ENCODE measurements at regions not wholly inside any gene's neighbourhood (a gene's known extent, or its start where the extent isn't known, plus 50 kb on each side); places are given as distances from the start of the nearest gene placed in this dataset.
"Not testable (repeated sequence)": the region's sequence is repeated elsewhere in the genome, so short reads cannot be mapped to it uniquely, and the experiment has no call there.

DNA sequence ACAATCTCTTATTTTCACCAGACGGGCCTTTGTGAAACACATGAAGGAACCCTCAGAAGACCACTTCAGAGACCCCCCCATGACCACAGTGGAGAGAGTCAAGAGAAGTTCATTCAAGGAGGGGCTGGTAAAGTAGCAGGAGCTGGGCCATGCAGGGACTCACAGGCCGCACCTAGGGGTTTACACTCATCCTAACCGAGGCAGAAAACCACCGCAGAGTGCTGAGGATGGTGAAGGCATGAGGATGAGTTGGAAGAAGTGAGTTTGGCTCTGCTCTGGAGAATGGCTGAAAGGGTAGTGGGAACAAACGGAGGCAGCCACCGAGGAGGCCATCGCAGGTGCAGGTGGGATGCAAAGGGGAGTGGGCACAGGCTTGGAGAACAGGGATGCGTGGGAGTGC is 1046.9 kb downstream of the UQCRFS1 start:
- DNase-seq (ENCODE audit: insufficient read length, low spot score) (no peak), FAIRE-seq (no peak)

DNA sequence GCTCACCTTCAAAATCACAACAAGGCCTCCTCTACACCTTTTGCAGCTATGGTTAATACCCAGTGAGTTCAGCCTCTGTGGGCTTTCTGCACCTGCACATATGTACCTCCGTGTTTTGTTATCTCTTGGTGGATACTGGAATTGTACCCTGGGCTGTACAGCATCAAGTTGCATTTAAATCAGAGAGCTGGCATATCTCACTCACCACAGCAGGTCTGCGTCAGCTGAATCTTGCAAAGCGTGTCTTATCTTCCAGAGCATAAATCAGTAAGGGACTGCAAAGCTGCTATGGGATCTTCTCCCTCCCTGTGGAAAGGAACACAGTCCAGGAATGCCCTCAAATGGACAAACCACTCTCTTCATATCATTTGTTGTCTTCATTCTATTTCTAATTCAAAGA is 1048.7 kb downstream of the UQCRFS1 start:
- DNase-seq (ENCODE audit: insufficient read length, low spot score) (no peak), FAIRE-seq (no peak)

DNA sequence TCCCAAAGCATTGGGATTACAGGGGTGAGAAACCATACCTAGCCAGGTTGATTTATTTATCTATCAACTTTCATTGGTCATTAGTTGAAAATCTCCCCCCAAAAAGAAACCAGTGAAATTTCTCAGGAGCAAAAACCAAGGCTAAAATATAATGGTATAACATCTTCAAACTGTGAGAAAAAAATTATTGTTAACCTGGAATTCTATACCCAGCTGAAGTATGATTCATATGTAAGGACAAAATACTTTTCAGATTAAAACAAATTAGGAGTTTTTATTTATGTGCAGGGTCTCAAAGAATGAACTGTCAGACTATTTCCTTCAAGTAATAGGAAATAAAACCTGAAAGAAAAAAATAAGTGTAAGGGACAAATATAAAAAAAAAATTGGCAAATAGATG is 1053.9 kb downstream of the UQCRFS1 start:
- FAIRE-seq (no peak), DNase-seq (ENCODE audit: insufficient read length, low spot score) (no peak)

DNA sequence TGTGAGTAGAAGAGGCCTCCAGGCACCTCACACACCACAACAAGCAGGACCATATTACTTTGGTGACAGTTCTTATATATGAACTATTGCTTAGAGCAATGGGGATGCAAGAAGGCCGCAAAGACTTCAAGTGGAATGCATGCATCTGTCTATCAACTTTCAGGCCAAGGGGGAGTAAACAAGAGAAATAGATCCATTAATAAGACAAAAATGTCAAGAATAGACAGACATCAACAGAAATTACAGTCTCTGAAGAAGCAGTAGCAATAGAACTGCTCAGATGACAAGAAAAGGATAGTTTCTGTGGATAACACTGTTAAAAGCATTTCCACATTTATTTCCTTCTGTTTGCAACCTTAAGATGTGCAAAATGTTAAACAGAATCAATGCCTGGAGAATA is 1057.7 kb downstream of the UQCRFS1 start:
- FAIRE-seq (no peak), DNase-seq (ENCODE audit: insufficient read length, low spot score) (no peak)

DNA sequence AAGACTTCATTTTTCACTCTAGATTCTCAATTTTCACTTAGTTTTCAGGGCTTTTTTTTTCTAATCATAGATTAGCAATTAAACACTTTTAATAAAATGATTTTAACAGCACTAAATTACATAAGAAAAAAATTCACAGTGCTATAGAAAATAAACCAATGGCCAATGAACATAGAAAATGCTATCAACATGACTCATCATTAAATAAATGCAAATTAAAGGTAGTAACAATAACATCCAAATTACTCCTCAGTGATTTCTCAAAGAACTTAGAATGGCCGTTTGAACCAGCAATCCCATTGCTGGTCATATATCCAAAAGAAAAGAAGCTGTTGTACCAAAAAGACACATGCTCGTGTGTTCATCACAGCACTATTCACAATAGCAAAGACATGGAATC is 1058.9 kb downstream of the UQCRFS1 start:
- FAIRE-seq (no peak), DNase-seq (ENCODE audit: insufficient read length, low spot score) (no peak)

DNA sequence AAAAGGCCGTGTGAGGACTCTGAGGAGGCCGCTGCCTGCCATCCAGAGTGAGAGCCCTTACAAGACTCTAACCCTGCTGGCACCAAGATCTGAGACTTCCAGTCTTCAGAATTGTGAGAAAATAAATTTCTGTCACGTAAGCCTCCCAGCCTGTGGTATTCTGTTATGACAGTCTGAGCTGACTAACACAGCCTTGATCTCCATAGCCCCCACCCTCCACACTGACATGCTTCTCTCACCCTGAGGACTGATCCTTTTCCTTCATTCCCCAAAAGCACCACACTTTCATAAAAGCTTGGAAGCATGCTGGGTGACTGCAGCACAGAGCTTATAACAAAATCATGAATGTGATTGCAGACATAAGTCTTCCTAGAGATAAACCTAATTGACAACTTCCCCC is 1059.8 kb downstream of the UQCRFS1 start:
- DNase-seq (ENCODE audit: insufficient read length, low spot score) (no peak), FAIRE-seq (no peak)

DNA sequence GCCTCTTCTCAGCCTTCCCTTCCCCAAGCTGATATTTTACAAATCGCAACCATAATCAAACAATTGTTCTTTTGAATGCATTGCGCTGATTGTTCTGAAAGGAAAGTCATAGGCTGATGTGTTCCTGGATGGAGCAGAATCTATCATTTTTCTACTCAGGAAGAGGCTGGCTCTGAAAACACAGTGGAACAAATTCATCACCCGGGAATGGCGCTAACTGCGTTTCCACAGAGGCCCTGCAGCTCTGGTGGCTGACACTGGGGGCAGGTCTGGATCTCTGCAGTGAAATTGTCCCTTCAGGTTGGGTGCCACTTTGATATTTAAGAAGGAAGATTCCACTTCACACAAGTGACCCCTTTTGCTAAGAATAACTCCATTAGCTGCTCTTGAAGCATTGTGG is 1060.8 kb downstream of the UQCRFS1 start:
- FAIRE-seq (no peak), DNase-seq (ENCODE audit: insufficient read length, low spot score) (no peak)

DNA sequence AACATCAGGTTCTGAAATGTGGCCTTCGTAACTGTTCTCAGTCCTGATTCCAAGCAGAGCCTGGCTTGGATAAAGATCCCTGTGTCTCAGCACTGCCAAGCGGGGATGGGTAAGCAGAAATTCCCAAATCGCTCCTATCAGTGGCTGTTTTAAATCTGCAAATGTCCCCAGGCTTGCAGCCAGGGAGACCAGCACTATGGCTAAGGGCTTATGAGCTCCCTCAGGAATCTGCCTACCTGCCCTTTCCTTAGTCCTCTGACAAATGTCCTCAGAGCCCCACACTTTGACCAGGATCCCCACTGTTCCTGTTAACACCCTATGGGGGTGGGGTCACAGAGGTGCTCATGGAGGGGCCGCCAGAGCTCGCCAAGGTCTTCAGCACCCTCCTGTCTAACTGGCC is 1062.8 kb downstream of the UQCRFS1 start:
- FAIRE-seq = no peak

DNA sequence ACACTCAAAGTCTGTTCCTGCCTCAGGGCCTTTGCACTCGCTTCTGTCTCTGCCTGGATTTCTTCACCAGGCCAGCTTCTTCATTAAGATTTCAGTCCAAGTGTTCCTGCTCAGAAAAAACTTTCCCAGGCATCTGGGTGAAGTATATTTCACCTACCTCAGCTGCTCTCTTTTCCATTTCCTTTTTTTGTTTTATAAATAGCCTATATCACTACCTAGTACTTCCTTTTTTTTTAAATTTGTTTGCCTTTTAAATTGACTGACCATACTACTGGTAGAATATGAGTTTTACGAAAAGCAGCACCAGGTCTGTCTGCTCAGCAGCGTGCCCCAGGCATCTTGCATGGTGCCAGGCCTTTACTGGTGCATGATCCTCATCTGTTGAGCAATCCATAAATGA is 1064.4 kb downstream of the UQCRFS1 start:
- FAIRE-seq = no peak
- no peak for DNase-seq (ENCODE audit: insufficient read length, low spot score)

More for the DNA sequence above, 1062.8 kb downstream of the UQCRFS1 start:
- no peak for DNase-seq (ENCODE audit: insufficient read length, low spot score)

DNA sequence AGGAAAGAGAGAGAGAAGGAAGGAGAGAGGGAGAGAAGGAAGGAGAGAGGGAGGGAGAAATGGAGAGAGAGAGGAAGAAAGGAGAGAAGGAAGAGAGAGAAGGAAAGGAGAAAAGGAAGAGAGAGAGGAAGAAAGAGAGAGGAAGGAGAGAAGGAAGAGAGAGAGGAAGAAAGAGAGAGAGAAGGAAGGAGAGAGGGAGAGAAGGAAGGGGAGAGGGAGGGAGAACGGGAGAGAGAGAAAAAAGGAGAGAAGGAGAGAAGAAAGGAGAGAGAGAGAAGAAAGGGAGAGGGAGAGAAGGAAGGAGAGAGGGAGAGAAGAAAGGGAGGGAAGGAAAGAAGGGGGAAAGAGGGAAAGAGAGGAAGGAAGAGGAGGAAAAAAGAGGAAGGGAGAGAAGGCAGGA is 1070.7 kb downstream of the UQCRFS1 start:
- DNase-seq (ENCODE audit: insufficient read length, low spot score) = no peak
- FAIRE-seq = no peak

DNA sequence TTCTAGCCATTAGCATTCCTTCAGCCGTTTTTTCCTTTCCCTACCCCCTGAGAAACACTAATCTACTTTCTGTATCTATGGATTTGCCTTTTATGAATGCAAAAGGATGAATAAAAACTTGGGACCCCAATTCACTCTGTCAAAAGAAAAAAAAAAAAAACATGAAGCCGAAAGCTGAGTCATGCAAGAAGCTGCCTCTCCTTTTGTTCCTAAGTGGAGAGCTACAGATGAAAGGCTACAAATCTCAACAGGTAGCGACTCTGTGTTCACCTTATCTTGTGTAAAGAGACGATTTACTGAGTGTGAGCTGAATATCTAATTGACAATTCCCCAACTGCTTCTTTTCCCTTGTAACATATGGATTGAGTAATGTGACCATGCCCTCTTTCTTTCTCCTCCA is 1072.8 kb downstream of the UQCRFS1 start:
- FAIRE-seq (no peak), DNase-seq (ENCODE audit: insufficient read length, low spot score) (no peak)

DNA sequence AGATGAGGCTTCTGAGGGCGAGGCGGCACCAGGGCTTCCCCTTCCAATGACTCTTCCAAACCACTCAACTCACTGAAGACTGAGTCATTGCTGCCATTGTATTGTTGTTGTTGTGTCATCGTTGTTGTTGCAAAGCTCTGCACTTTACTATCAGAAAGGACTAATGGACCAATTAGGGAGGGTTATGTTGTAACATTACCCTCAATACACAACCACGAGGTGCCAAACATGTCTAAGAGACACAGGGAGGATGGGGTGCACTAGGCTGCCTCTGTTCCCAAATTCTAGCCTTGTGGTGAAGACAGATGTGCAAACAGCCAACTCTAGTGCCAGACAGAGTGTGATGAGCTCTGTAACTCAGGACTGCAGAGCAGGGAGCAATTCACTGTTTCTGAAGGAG is 1075.2 kb downstream of the UQCRFS1 start:
- FAIRE-seq (no peak), DNase-seq (ENCODE audit: insufficient read length, low spot score) (no peak)

DNA sequence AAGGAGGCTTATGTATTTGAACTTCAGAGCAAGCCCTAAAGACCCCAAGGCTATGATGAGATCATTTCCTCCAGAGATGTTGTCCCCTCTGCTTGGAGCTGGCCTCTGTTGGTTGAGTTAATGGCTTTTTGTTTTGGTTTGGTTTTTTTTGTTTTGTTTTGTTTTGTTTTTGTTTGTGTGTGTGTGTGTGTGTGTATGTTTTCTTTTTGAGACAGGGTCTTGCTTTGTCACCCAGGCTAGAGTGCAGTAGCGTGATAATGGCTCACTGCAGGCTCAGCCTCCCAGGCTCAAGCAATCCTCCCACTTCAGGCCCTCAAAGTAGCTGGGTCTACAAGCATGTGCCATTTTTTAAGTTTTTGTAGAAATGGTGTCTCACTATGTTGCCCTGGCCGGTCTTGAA is 1076.2 kb downstream of the UQCRFS1 start:
- FAIRE-seq (no peak), DNase-seq (ENCODE audit: insufficient read length, low spot score) (no peak)

DNA sequence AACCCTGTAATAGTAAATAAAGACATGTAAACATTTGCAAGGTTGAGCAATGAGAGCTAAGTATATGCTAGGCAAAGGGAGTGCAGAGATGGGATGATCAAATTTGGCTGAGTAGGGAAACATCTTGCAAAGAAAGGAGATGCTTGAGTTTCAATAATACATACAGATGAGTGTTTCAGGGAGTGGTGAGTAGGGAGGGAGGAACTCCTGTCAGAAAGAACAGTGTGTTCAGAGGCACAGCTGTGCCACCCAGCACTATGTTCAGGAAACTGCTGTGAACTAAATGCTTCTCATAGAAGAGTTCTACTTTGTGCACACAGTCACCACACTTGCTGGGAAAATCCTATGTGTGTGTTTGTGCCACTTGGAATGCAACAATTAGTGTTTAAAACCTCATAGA is 1077.1 kb downstream of the UQCRFS1 start:
- FAIRE-seq (no peak), DNase-seq (ENCODE audit: insufficient read length, low spot score) (no peak)

DNA sequence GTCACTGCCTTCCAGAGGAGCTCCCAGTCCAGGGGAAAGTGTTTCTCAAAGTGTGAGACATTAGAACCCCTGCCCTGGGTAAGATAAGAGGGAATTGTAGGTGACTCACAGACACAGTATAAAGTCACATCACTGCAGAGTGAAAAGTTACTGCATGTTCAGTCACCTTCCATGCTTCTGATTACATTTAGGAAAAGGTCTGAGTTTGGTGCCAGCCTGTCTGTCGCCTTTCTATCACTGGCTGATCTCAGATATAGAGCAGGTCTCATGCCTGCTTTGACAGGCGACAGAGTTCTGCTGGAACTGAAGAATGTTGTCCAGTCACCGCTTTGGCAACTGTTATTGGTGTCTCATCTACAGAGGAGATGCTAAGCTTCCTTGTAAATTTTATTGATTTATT is 1078.6 kb downstream of the UQCRFS1 start:
- no peak for FAIRE-seq
- no peak for DNase-seq (ENCODE audit: insufficient read length, low spot score)

DNA sequence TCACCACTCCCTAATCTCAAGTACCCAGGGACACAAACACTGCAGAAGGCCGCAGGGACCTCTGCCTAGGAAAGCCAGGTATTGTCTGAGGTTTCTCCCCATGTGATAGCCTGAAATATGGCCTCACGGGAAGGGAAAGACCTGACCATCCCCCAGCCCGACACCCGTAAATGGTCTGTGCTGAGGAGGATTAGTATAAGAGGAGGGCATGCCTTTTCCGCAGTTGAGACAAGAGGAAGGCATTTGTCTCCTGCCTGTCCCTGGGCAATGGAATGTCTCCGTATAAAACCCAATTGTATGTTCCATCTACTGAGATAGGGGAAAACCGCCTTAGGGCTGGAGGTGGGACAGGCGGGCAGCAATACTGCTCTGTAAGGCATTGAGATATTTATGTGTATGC is 1082.1 kb downstream of the UQCRFS1 start:
- FAIRE-seq; DNase-seq (ENCODE audit: insufficient read length, low spot score): not testable (repeated sequence)

DNA sequence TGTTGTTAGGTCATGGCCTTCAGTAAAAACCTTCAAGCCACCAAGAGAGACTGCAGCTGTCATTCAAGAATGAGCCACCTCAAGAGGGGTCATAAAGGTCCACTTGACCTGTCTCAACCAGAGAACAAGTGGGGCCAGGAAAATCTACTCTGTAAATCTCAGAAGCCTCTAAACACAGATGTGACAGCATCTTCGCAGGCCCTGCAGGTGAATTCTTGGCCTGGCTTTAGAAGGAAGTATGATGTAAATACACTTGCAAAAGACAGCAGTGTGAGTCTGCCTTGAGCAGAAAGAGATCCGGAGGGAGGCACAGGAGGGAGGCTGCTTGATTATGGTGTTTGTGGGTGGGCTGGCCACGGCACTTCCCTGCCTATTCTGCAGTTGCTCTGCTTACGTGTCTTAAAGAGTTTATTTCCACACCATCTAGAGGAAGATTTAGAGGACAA is 1082.9 kb downstream of the UQCRFS1 start:
- FAIRE-seq = no peak

DNA sequence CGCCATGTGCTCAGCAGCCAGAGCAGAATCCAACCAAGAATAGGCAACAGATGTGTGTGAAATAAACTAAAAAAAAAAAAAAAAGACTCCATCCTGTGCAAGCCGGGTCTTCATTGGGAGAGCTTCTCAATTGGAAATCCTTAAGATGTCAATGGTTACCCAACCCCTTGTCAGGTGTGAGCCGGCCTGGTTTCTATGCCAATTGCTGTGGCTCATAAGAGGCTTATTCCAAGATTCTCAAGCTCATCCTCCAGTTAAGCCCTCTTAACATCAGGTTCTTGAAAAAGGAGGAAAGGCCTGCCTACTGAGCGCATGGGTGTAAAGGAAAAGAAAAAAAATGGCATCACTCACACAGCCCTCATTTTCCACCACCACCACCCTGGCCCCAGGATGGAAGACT is 1084.6 kb downstream of the UQCRFS1 start:
- FAIRE-seq = no peak
- no peak for DNase-seq (ENCODE audit: insufficient read length, low spot score)

More for the DNA sequence above, 1082.9 kb downstream of the UQCRFS1 start:
- no peak for DNase-seq (ENCODE audit: insufficient read length, low spot score)

DNA sequence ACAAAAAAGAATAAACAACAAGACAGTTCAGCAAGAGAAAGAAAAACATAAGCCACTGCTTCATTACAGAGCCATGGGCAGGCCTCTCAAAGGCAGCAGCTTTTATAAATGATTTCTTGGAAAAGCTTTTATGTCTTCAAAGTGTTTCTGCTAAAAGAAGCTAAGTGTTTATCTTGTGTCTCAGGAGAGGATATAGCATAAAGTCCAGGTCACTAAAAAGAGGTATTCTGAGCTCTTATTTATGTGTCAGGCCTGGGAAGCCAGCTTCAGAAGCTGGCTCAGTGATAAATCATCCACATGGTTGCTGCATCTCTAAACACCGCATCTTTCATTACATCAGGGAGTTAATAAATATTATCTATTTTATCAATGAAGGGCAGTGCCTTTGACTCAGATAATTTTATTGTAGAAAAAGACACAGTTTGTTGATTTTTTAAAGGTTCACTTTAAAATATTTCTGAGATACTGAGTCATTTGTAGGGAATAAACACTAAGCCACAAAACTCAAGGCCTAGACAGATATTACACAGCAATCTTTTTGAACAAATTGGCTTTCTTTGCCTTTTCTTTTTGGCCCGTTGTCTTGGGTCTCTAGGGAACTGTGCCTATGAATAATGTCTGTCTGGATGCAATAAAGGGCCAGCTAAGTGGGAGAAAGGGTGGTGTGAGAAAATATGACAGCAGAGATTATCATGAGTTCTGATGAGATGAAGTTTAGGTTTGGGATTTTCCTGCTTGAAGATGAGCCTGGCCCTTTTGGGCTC is 1086.6 kb downstream of the UQCRFS1 start:
- FAIRE-seq (no peak), DNase-seq (ENCODE audit: insufficient read length, low spot score) (no peak)

DNA sequence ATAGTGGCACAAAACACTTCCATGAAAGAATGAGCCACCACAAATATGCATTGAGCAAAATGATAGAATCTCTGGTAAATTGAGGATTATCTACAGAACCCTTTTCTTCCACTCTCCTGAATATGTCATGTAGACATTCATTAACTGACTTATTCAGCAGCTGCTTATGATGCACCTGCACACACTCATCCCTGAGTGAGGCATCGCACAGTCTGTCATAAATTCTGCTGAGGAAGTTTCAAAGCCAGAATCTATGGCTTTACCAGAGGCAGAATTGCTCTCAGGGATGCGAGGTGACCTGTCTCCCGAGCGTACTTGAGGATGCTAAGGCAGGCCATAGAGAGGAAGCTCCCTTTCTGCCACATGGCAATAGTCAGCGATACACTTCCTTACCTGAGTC is 1090.2 kb downstream of the UQCRFS1 start:
- no peak for DNase-seq (ENCODE audit: insufficient read length, low spot score)
- no peak for FAIRE-seq

DNA sequence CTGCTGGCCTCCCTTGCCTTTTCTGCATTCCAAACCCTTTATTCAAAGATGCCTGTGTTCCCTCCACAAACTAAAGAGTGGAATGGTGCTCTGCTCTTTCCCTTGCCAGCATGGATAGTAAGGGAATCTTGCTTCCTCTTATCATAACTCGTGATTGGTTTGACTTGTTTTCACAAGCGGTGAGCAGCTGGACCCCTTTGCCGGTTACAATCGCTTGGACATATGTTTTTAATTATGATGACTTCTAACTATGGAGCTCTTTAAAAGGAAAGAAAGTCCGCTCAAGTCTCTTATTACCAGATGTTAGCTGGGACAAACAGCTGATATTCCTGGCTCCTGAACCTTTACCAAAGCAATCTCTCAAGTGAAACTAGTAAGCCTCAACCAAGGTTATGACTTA is 1094.7 kb downstream of the UQCRFS1 start:
- FAIRE-seq (no peak), DNase-seq (ENCODE audit: insufficient read length, low spot score) (no peak)

DNA sequence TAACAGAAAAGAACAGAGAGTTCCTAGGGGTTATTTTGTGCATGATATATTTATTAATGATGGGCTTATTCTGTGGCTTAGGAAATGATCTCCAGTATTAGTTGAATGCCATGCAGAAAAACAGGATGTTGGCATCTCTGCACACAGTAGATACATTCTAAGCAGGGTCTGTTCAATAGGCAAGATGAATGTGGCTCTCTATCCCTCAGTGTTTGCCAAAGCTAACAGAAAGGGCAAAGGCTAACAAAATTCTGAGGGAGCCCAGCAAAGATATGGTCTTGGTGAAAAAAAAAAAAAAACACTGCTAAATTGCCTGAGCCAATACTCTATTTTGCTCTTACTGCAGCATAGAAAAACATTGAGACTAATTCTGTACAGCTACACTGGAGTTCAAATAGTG is 1095.8 kb downstream of the UQCRFS1 start:
- no peak for FAIRE-seq
- DNase-seq (ENCODE audit: insufficient read length, low spot score) = no peak

DNA sequence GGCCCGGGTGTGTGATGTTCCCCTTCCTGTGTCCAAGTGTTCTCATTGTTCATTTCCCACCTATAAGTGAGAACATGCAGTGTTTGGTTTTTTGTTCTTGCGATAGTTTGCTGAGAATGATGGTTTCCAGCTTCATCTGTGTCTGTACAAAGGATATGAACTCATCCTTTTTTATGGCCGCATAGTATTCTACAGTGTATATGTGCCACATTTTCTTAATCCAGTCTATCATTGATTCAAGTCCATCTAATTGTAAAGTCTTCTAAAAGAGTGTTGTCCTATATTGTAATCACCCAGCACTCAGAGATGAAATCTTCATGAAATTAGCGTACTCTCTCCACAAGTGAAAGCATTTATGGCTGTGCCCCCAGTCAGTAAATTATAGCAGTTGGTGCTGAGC is 1096.6 kb downstream of the UQCRFS1 start:
- DNase-seq (ENCODE audit: insufficient read length, low spot score); FAIRE-seq: not testable (repeated sequence)

Data from HTR-8/SVneo (cell line).